ENCODE measurements at regions not wholly inside any gene's neighbourhood (a gene's known extent, or its start where the extent isn't known, plus 50 kb on each side); places are given as distances from the start of the nearest gene placed in this dataset.

DNA sequence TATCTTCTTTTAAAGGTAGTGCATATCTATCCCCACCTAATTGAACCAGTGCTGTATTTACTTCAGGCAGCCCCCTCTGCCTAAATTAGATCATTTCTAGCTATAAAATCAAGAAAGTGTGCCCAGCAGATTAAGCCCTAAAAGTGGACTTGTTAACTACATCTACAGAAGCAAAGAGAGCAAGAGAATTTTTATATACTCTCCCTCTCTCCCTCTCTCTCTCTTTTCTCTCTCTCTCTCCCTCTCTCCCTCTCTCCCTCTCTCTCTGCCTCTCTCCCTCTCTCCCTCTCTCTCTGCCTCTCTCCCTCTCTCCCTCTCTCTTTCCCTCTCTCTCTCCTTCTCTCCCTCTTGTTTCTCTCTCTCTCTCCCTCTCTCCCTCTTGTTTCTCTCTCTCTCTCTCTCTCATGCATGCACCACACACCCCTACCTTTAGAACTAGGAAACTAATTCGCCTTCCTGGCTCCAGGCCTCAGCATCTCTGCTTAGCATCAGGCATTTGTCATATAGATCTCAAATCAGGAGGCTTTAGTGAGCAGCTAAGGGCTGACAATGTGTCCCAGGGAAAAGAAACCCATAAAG, 71.4 kb downstream of the FOXA2 start:
- peaks cover 11% of the 10 kb centered on the region for H3K4me1 Mint-ChIP-seq
- no peak overlapping the region for H3K4me3 Mint-ChIP-seq
- TF ChIP-seq NR2C2 (CRISPR knock-in tag; IDR thresholded peaks at IDR 0.05) (no peak), GRHL2 (CRISPR knock-in tag; IDR thresholded peaks at IDR 0.05; ENCODE audit: insufficient replicate concordance, severe bottlenecking) (no peak), FOXJ3 (CRISPR knock-in tag; IDR thresholded peaks at IDR 0.05; ENCODE audit: borderline replicate concordance) (no peak)
- TF ChIP-seq, protein P1, sequence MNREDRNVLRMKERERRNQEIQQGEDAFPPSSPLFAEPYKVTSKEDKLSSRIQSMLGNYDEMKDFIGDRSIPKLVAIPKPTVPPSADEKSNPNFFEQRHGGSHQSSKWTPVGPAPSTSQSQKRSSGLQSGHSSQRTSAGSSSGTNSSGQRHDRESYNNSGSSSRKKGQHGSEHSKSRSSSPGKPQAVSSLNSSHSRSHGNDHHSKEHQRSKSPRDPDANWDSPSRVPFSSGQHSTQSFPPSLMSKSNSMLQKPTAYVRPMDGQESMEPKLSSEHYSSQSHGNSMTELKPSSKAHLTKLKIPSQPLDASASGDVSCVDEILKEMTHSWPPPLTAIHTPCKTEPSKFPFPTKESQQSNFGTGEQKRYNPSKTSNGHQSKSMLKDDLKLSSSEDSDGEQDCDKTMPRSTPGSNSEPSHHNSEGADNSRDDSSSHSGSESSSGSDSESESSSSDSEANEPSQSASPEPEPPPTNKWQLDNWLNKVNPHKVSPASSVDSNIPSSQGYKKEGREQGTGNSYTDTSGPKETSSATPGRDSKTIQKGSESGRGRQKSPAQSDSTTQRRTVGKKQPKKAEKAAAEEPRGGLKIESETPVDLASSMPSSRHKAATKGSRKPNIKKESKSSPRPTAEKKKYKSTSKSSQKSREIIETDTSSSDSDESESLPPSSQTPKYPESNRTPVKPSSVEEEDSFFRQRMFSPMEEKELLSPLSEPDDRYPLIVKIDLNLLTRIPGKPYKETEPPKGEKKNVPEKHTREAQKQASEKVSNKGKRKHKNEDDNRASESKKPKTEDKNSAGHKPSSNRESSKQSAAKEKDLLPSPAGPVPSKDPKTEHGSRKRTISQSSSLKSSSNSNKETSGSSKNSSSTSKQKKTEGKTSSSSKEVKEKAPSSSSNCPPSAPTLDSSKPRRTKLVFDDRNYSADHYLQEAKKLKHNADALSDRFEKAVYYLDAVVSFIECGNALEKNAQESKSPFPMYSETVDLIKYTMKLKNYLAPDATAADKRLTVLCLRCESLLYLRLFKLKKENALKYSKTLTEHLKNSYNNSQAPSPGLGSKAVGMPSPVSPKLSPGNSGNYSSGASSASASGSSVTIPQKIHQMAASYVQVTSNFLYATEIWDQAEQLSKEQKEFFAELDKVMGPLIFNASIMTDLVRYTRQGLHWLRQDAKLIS (CRISPR knock-in tag; IDR thresholded peaks at IDR 0.05; ENCODE audit: borderline replicate concordance) = no peak
- TF ChIP-seq, protein P2, sequence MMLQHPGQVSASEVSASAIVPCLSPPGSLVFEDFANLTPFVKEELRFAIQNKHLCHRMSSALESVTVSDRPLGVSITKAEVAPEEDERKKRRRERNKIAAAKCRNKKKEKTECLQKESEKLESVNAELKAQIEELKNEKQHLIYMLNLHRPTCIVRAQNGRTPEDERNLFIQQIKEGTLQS (CRISPR knock-in tag; conservative IDR thresholded peaks at IDR 0.05) = no peak
- H3K27ac Mint-ChIP-seq = no peak overlapping the region
- ChIA-PET CTCF (interaction anchor here (0.6 to 1.7 kb wide), 2 partner anchors 60 to 74 kb away, joined by 3 to 9 read pairs; no protein-coding TSS in a partner anchor), POLR2A (interaction anchor here (0.5 kb wide), 1 partner anchor 153 kb away, joined by 3 read pairs; no protein-coding TSS in a partner anchor)
- DNase-seq (ENCODE audit: low spot score) (no peak), ATAC-seq (no peak; the same call in 1 of the 2 replicates)
- peaks cover 8% of the 10 kb centered on the region for H3K27me3 Mint-ChIP-seq (ENCODE audit: low read depth)
- no peaks in the 10 kb centered on the region for H3K36me3 Mint-ChIP-seq
- no peaks in the 10 kb centered on the region for H3K9me3 Mint-ChIP-seq

DNA sequence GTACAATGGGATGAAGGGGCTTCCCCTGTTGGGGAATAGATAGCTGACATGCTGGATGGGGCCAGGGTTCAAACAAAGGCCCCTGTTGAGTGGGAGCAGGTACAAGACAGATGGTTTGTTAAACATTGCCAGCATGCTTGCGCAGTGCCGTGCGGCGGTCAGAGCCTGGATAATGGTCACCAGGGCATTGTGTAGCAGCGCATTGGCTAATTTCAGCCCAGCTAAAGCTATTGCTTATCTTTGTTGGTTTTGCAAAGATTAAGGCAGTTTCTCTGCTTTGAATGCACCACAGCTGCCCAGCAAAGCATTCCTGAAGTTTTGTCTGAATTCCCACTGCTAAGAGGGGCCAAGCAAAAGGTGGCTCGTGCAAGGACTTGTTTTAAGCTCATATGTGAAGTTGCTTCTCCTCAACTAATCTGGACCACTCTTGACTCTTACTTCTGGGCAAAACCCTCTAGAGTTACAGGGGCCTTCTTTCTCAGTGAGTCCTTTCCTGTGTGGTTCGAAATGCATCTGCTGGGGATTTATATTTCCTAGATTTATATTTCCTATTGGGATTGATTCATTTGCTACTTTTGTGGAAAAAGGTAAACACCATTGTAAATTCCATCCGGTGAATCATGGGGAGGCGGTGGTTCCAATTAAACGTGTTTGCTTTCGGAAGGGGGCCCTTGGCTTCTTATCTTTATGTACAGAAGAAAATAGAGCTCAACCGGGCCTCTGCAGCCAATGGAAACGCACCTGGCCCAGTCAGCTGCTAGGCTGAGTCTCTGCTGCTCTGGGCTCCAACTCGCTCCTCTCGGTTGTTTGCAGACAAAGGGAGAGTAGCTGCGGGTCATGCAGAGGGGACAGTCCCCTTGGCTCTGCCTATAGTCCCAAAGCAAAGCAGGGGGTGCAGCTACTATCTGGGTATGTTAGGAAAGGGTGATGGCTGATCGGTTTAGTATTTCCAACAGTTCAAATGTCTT, 72.1 kb downstream of the FOXA2 start:
- ChIA-PET CTCF (interaction anchor here (0.6 to 1.7 kb wide), 3 partner anchors 59 to 75 kb away, joined by 3 to 9 read pairs (median 3); no protein-coding TSS in a partner anchor), POLR2A (interaction anchor here (0.5 kb wide), 1 partner anchor 154 kb away, joined by 3 read pairs; no protein-coding TSS in a partner anchor)
- DNase-seq (ENCODE audit: low spot score) (peak; percentile 21), ATAC-seq (peak; percentile 90)
- Mint-ChIP-seq H3K27ac (no peak overlapping the region), H3K4me1 (peaks cover 11% of the 10 kb centered on the region), H3K27me3 (ENCODE audit: low read depth) (peaks cover 8% of the 10 kb centered on the region), H3K4me3 (no peak overlapping the region), H3K36me3 (no peaks in the 10 kb centered on the region), H3K9me3 (no peaks in the 10 kb centered on the region)
- no peak for TF ChIP-seq SP1 (CRISPR knock-in tag; conservative IDR thresholded peaks at IDR 0.05)
- peak; percentile 75 for TF ChIP-seq GABPB1 (CRISPR knock-in tag; IDR thresholded peaks at IDR 0.05)
- TF ChIP-seq, protein P3, sequence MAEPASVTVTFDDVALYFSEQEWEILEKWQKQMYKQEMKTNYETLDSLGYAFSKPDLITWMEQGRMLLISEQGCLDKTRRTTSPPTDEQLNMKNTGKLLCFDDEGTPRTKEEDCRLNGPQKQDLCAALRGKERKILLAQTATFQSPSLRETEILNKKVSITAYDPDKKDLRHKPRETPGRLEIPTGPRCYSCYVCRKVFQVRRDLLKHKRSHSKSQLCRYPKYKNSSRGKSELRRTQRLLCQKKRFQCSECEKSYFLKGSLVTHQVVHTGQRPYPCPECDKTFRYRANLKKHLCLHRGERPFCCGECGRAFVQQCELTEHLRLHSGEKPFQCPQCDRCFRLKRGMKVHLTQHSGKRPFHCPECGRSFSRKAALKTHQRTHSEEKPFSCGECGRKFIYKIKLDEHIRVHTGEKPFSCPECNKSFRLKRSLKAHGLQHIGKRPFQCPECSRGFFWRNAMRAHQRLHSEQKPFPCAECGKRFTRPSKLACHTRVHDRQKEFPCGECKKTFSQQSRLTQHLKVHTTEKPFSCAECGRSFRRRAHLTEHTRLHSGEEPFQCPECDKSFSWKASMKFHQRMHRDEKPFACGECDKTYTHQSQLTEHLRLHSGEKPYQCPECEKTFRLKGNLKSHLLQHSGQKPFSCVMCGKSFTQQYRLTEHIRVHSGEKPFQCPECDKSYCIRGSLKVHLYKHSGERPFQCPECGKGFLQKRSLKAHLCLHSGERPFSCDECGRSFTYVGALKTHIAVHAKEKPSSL (CRISPR knock-in tag; conservative IDR thresholded peaks at IDR 0.05) = no peak

- peaks cover 8% of the 10 kb centered on the region for H3K27me3 Mint-ChIP-seq (ENCODE audit: low read depth)
- TF ChIP-seq SMAD4 (CRISPR knock-in tag; IDR thresholded peaks at IDR 0.05) = no peak
- no peak for TF ChIP-seq MXD4 (CRISPR knock-in tag; IDR thresholded peaks at IDR 0.05; ENCODE audit: borderline replicate concordance)
- TF ChIP-seq OVOL2 (CRISPR knock-in tag; IDR thresholded peaks at IDR 0.05; ENCODE audit: borderline replicate concordance) = no peak
- TF ChIP-seq GABPB1 (CRISPR knock-in tag; IDR thresholded peaks at IDR 0.05) = no peak
- TF ChIP-seq NR1H2 (CRISPR knock-in tag; IDR thresholded peaks at IDR 0.05) = no peak
- TF ChIP-seq ZNF121 (CRISPR knock-in tag; IDR thresholded peaks at IDR 0.05) = no peak
- TF ChIP-seq, protein P4, sequence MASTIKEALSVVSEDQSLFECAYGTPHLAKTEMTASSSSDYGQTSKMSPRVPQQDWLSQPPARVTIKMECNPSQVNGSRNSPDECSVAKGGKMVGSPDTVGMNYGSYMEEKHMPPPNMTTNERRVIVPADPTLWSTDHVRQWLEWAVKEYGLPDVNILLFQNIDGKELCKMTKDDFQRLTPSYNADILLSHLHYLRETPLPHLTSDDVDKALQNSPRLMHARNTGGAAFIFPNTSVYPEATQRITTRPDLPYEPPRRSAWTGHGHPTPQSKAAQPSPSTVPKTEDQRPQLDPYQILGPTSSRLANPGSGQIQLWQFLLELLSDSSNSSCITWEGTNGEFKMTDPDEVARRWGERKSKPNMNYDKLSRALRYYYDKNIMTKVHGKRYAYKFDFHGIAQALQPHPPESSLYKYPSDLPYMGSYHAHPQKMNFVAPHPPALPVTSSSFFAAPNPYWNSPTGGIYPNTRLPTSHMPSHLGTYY (CRISPR knock-in tag; IDR thresholded peaks at IDR 0.05) = no peak
- no peak for TF ChIP-seq PRRX2 (CRISPR knock-in tag; IDR thresholded peaks at IDR 0.05)
- TF ChIP-seq HMGXB4 (CRISPR knock-in tag; IDR thresholded peaks at IDR 0.05) = no peak
- TF ChIP-seq, protein P5, sequence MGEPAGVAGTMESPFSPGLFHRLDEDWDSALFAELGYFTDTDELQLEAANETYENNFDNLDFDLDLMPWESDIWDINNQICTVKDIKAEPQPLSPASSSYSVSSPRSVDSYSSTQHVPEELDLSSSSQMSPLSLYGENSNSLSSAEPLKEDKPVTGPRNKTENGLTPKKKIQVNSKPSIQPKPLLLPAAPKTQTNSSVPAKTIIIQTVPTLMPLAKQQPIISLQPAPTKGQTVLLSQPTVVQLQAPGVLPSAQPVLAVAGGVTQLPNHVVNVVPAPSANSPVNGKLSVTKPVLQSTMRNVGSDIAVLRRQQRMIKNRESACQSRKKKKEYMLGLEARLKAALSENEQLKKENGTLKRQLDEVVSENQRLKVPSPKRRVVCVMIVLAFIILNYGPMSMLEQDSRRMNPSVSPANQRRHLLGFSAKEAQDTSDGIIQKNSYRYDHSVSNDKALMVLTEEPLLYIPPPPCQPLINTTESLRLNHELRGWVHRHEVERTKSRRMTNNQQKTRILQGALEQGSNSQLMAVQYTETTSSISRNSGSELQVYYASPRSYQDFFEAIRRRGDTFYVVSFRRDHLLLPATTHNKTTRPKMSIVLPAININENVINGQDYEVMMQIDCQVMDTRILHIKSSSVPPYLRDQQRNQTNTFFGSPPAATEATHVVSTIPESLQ (CRISPR knock-in tag; IDR thresholded peaks at IDR 0.05) = no peak
- TF ChIP-seq, protein P6, sequence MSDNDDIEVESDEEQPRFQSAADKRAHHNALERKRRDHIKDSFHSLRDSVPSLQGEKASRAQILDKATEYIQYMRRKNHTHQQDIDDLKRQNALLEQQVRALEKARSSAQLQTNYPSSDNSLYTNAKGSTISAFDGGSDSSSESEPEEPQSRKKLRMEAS (CRISPR knock-in tag; IDR thresholded peaks at IDR 0.05) = no peak
These were observed 74.6 kb downstream of the FOXA2 start for GRCh38 chr20:22509843-22510147.

More at GRCh38 chr20:22509843-22510147, 74.6 kb downstream of the FOXA2 start:
- POLR2A ChIA-PET = no interaction called here
- Mint-ChIP-seq H3K4me1 (peaks cover 11% of the 10 kb centered on the region), H3K27ac (no peak overlapping the region), H3K4me3 (no peak overlapping the region), H3K36me3 (no peaks in the 10 kb centered on the region), H3K9me3 (no peaks in the 10 kb centered on the region)
- no peak for DNase-seq (ENCODE audit: low spot score)
- no peak for ATAC-seq
- CTCF ChIA-PET = no interaction called here
